ENCODE measurements at regions not wholly inside any gene's neighbourhood (a gene's known extent, or its start where the extent isn't known, plus 50 kb on each side); places are given as distances from the start of the nearest gene placed in this dataset.

- TF ChIP-seq RCOR1 (conservative IDR thresholded peaks at IDR 0.05; ENCODE audit: low read depth, low read length) (no peak), NR2C2 (IDR thresholded peaks at IDR 0.05; ENCODE audit: borderline replicate concordance, control insufficient read depth, insufficient read length, low read depth) (no peak), EZH2 (IDR thresholded peaks at IDR 0.05; ENCODE audit: borderline replicate concordance, control insufficient read depth, low read depth, low read length) (no peak), BHLHE40 (IDR thresholded peaks at IDR 0.05; ENCODE audit: borderline replicate concordance in 1 of 2, low read depth in 2 of 2, low read length in 1 of 2) (no peak), TAF1 (IDR thresholded peaks at IDR 0.05; ENCODE audit: borderline replicate concordance, low read depth, low read length) (no peak), CTCF (IDR thresholded peaks at IDR 0.05 in 2 of 3, conservative IDR thresholded peaks at IDR 0.05 in 1 of 3; ENCODE audit: control insufficient read depth in 2 of 3, extremely low read depth in 1 of 3, insufficient read depth in 1 of 3, low read depth in 3 of 3, low read length in 3 of 3) (no peak)
- TF ChIP-seq, protein P1, sequence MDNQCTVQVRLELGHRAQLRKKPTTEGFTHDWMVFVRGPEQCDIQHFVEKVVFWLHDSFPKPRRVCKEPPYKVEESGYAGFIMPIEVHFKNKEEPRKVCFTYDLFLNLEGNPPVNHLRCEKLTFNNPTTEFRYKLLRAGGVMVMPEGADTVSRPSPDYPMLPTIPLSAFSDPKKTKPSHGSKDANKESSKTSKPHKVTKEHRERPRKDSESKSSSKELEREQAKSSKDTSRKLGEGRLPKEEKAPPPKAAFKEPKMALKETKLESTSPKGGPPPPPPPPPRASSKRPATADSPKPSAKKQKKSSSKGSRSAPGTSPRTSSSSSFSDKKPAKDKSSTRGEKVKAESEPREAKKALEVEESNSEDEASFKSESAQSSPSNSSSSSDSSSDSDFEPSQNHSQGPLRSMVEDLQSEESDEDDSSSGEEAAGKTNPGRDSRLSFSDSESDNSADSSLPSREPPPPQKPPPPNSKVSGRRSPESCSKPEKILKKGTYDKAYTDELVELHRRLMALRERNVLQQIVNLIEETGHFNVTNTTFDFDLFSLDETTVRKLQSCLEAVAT (IDR thresholded peaks at IDR 0.05), result no peak
- TF ChIP-seq, protein P2, sequence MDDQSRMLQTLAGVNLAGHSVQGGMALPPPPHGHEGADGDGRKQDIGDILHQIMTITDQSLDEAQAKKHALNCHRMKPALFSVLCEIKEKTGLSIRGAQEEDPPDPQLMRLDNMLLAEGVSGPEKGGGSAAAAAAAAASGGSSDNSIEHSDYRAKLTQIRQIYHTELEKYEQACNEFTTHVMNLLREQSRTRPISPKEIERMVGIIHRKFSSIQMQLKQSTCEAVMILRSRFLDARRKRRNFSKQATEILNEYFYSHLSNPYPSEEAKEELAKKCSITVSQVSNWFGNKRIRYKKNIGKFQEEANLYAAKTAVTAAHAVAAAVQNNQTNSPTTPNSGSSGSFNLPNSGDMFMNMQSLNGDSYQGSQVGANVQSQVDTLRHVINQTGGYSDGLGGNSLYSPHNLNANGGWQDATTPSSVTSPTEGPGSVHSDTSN (IDR thresholded peaks at IDR 0.05; ENCODE audit: insufficient replicate concordance, low read depth, low read length), result no peak
- TF ChIP-seq, protein P3, sequence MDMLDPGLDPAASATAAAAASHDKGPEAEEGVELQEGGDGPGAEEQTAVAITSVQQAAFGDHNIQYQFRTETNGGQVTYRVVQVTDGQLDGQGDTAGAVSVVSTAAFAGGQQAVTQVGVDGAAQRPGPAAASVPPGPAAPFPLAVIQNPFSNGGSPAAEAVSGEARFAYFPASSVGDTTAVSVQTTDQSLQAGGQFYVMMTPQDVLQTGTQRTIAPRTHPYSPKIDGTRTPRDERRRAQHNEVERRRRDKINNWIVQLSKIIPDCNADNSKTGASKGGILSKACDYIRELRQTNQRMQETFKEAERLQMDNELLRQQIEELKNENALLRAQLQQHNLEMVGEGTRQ (IDR thresholded peaks at IDR 0.05; ENCODE audit: borderline replicate concordance, low read depth, low read length), result no peak
These were observed 425.5 kb upstream of the CDH2 start for GRCh38 chr18:28602391-28602790.
